ENCODE measurements at regions not wholly inside any gene's neighbourhood (a gene's known extent, or its start where the extent isn't known, plus 50 kb on each side); places are given as distances from the start of the nearest gene placed in this dataset.

DNA sequence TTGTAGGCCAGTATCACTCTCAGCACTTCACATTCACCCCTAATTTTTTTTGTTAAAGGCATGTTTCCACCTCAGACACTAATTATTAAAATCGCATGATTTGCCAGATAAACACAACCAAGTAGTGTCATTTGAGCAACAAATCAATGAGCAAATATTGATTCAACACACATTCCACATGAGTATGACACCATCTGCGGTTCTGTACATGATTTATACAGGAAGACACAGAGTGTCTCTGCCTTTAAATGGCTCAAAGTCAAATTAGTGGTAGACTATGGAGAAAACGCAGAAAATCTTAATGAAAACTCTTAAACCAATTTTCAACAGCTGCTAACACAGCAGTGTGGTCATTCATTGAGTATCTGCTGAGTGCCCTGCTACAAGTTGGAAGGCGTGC lies 300.2 kb downstream of the SOX4 start:
- Histone ChIP-seq H3K9me3 (ENCODE audit: insufficient read depth, low read length, severe bottlenecking) (no peaks in the 10 kb centered on the region), H3K79me2 (ENCODE audit: insufficient read depth, low read length) (peaks cover 7% of the 10 kb centered on the region; the same call in 1 of the 2 replicates), H2AFZ (ENCODE audit: low read depth, low read length) (no peak overlapping the region), H3K4me3 (ENCODE audit: low read depth in 1 of 2, low read length in 2 of 2) (no peak overlapping the region), H3K27me3 (ENCODE audit: insufficient read depth, low read length, poor library complexity) (no peaks in the 10 kb centered on the region), H4K20me1 (ENCODE audit: insufficient read depth, low read length) (no peaks in the 10 kb centered on the region), H3K4me2 (ENCODE audit: insufficient read depth, low read length) (no peak overlapping the region), H3K9ac (ENCODE audit: low read depth, low read length) (no peak overlapping the region), H3K27ac (ENCODE audit: low read length) (peak overlapping the region; percentile 15; the same call in 1 of the 2 replicates), H3K4me1 (ENCODE audit: insufficient read depth, low read length) (no peaks in the 10 kb centered on the region), H3K36me3 (ENCODE audit: insufficient read depth, low read length) (peaks cover 3% of the 10 kb centered on the region)
- no peak for TF ChIP-seq EZH2 (IDR thresholded peaks at IDR 0.05; ENCODE audit: borderline replicate concordance, low read depth, low read length, severe bottlenecking)
- TF ChIP-seq, protein P1, sequence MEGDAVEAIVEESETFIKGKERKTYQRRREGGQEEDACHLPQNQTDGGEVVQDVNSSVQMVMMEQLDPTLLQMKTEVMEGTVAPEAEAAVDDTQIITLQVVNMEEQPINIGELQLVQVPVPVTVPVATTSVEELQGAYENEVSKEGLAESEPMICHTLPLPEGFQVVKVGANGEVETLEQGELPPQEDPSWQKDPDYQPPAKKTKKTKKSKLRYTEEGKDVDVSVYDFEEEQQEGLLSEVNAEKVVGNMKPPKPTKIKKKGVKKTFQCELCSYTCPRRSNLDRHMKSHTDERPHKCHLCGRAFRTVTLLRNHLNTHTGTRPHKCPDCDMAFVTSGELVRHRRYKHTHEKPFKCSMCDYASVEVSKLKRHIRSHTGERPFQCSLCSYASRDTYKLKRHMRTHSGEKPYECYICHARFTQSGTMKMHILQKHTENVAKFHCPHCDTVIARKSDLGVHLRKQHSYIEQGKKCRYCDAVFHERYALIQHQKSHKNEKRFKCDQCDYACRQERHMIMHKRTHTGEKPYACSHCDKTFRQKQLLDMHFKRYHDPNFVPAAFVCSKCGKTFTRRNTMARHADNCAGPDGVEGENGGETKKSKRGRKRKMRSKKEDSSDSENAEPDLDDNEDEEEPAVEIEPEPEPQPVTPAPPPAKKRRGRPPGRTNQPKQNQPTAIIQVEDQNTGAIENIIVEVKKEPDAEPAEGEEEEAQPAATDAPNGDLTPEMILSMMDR (IDR thresholded peaks at IDR 0.05; ENCODE audit: borderline replicate concordance, extremely low read depth, low read length, poor library complexity, severe bottlenecking), result no peak
- no peak for DNase-seq
- ATAC-seq (ENCODE audit: insufficient read depth, low read depth), result no peak

DNA sequence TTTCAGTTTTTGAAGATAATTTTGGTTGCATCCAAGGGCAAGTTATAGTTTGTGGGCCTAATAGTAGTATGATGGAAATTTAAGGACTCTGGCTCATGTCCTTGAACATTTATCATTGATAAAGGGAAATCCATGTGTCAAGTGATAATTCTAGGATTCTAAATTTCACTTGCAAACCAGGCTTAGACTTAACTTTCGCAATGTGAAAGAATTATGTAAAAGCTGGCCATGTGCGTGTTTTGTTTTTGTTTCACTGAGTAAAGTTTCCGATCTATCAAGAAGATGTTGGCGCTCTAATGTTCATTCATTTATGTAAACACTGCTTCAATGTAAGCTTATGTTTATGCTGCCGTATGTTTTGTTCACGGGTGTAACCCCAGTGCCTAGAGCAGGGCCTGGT lies 302.0 kb downstream of the SOX4 start:
- no peak overlapping the region for H3K4me3 ChIP-seq (ENCODE audit: low read depth in 1 of 2, low read length in 2 of 2)
- TF ChIP-seq EZH2 (IDR thresholded peaks at IDR 0.05; ENCODE audit: borderline replicate concordance, low read depth, low read length, severe bottlenecking), result no peak
- TF ChIP-seq, protein P1 (IDR thresholded peaks at IDR 0.05; ENCODE audit: borderline replicate concordance, extremely low read depth, low read length, poor library complexity, severe bottlenecking), result no peak
- no peaks in the 10 kb centered on the region for H4K20me1 ChIP-seq (ENCODE audit: insufficient read depth, low read length)
- no peak overlapping the region for H3K4me2 ChIP-seq (ENCODE audit: insufficient read depth, low read length)
- ATAC-seq (ENCODE audit: insufficient read depth, low read depth) (no peak), DNase-seq (no peak)
- no peak overlapping the region for H2AFZ ChIP-seq (ENCODE audit: low read depth, low read length)
- H3K36me3 ChIP-seq (ENCODE audit: insufficient read depth, low read length), result peaks cover 3% of the 10 kb centered on the region
- H3K27me3 ChIP-seq (ENCODE audit: insufficient read depth, low read length, poor library complexity), result no peaks in the 10 kb centered on the region
- H3K9ac ChIP-seq (ENCODE audit: low read depth, low read length), result no peak overlapping the region
- no peaks in the 10 kb centered on the region for H3K9me3 ChIP-seq (ENCODE audit: insufficient read depth, low read length, severe bottlenecking)
- H3K27ac ChIP-seq (ENCODE audit: low read length), result no peak overlapping the region
- no peaks in the 10 kb centered on the region for H3K4me1 ChIP-seq (ENCODE audit: insufficient read depth, low read length)
- H3K79me2 ChIP-seq (ENCODE audit: insufficient read depth, low read length), result peaks cover 7% of the 10 kb centered on the region; the same call in 1 of the 2 replicates

DNA sequence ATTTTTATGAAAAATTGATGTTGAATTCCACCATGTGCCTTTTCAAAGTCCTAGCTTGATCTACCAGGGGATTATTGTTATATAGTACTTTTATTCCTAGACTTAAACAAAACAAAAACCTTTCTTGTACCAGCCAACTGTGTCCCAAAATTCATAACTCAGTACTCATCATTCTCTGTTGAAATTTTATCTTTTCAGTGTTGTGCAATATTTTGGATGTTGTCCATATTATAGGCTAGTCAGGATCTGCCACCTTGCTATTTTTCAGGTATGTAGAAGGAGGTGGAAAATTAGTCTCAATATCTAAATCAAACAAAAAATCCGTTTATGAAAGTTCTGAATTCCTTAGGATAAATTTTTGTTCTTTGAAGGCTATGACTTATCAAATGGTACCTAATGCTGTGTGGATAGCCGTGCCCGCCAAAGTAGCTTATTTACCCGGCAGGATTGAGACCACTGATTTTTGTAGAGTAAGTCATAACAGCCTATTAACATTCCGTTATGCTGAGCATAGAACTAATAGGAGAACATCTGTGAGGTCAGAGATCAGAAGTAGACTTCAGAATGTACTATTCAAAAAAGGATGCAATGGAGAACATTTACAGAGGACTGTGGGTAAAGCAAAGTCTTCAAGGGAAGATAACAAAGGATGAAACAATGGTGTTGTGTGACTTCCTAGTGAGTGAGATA lies 304.7 kb downstream of the SOX4 start:
- H3K27ac ChIP-seq (ENCODE audit: low read length), result no peak overlapping the region
- no peak overlapping the region for H2AFZ ChIP-seq (ENCODE audit: low read depth, low read length)
- H3K4me2 ChIP-seq (ENCODE audit: insufficient read depth, low read length), result no peak overlapping the region
- H3K4me3 ChIP-seq (ENCODE audit: low read depth in 1 of 2, low read length in 2 of 2), result no peak overlapping the region
- H3K27me3 ChIP-seq (ENCODE audit: insufficient read depth, low read length, poor library complexity), result no peaks in the 10 kb centered on the region
- no peak overlapping the region for H3K9ac ChIP-seq (ENCODE audit: low read depth, low read length)
- no peaks in the 10 kb centered on the region for H3K4me1 ChIP-seq (ENCODE audit: insufficient read depth, low read length)
- H4K20me1 ChIP-seq (ENCODE audit: insufficient read depth, low read length), result no peaks in the 10 kb centered on the region
- DNase-seq, result no peak
- no peaks in the 10 kb centered on the region for H3K9me3 ChIP-seq (ENCODE audit: insufficient read depth, low read length, severe bottlenecking)
- no peak for TF ChIP-seq EZH2 (IDR thresholded peaks at IDR 0.05; ENCODE audit: borderline replicate concordance, low read depth, low read length, severe bottlenecking)
- TF ChIP-seq, protein P1 (IDR thresholded peaks at IDR 0.05; ENCODE audit: borderline replicate concordance, extremely low read depth, low read length, poor library complexity, severe bottlenecking), result no peak
- no peaks in the 10 kb centered on the region; the same call in 1 of the 2 replicates for H3K36me3 ChIP-seq (ENCODE audit: insufficient read depth, low read length)
- peaks cover 7% of the 10 kb centered on the region; the same call in 1 of the 2 replicates for H3K79me2 ChIP-seq (ENCODE audit: insufficient read depth, low read length)
- no peak for ATAC-seq (ENCODE audit: insufficient read depth, low read depth)
